Sciatic nerve (tissue), 2 donors: ENCODE measurements at regions not wholly inside any gene's neighbourhood (a gene's known extent, or its start where the extent isn't known, plus 50 kb on each side); places are given as distances from the start of the nearest gene placed in this dataset.
"Not testable (repeated sequence)": the region's sequence is repeated elsewhere in the genome, so short reads cannot be mapped to it uniquely, and the experiment has no call there.

Experiments used
- ATAC-seq: fragments of 200-7000 bp; cut with Tn5 transposase; one replicate; pipeline ENCODE4 v1.9.1; 2020; ENCODE audit warnings: mild to moderate bottlenecking, moderate library complexity
- DNase-seq: peaks from one replicate; pipeline ENCODE4 v3.0.0-alpha.2; 2020; ENCODE audit warnings: low spot score
- intact Hi-C: fragments of 100-400 bp; cut with DNase I; formaldehyde crosslinking; loops from one replicate; pipeline ENCODE4 v1.14.2; 2022
- donor health status: DM: no; HTN: no; CAD: no.
- donor health status: DM: no; HTN: no; CAD: no.

GRCh38 chr2:13779996-13780395 is 852.5 kb upstream of the LRATD1 start:
- no peak for DNase-seq
- intact Hi-C loops, result no loop called here
- ATAC-seq, result no peak

DNA sequence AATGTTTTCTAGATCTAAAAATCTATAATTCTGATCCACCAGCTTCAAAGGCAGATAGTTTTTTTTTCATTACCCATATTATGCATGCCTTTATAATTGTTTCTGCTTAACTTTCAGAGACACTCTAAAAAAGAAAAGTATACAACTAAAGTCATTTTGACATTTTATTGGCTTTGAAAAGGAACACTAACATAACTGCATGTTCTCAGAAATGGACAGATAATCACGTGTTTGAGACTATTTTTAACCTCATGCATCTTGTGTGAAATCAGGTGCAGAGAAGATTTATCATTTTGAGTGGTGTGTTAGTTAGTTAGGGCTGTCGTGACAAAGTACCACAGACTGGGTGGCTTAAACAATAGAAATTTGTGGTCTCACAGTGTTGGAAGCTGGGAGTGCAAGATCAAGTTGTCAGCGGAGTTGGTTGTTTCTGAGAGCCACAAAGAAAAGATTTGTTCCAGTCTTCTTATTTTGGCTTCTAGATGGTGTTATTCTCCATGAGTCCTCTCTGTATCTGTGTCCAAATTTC is 841.4 kb upstream of the LRATD1 start:
- intact Hi-C loops, result no loop called here
- ATAC-seq, result no peak
- DNase-seq, result no peak

DNA sequence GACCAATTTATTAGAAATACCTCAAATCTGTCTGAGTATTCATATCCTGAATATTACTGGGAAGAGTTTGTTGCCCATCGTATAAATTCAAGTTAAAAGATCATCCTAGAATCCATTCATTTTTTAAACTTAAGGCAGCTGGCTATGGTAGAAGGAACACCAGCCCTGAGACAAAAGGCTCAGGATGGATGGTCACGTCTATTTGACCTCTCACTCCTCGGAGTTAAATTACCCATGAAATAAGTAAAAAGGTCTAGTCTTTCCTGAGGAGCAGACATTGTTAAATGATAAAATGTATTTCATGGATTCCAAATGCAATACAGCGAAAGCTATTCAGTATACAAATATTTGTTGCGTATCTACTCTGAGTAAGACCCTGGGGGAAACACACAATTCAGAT is 826.0 kb upstream of the LRATD1 start:
- DNase-seq (no peak), ATAC-seq (no peak)
- intact Hi-C loops, result no loop called here

- DNase-seq, result no peak
- intact Hi-C loops, result no loop called here
- ATAC-seq, result no peak
Measured at GRCh38 chr2:13813236-13813635, 819.3 kb upstream of the LRATD1 start.

DNA sequence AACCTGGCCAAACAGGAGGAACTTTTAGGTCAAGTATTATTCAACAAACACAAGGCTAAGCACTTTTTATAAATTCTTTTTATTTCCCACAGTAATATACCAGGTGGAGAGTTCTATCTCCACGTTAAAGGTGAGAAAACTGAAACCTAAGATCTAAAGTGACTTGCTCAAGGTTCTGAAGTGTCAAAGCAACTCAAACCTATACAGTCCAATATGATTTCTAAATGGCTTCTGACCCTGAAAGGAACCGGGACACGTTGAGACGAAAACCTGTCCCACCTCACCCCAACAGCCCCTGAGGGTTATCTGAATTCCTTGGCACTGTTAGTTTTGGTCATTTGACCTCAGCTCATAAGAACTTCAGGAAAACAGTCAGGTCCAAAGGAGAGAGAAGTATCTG is 814.5 kb upstream of the LRATD1 start:
- no peak for DNase-seq
- intact Hi-C loops, result no loop called here
- no peak for ATAC-seq

DNA sequence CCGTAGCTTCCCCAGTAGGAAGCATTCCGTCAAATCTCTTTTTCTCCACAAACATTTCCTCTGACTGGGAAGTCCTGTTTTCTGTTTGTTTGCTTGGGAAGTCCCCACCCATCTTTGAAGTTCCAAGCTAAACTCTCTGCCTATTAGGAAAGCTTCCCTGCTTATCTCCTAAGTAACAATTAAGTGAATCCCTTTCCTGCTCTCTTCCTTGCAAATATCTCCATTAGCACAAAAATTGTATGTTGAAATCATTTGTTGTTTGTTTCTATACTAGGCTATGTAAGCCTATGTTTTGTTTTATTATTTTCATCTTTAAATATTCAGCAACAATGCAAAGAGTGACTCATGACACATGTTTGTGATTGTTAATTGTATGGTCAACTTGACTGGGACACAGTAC is 812.6 kb upstream of the LRATD1 start:
- intact Hi-C loops, result no loop called here
- ATAC-seq (no peak), DNase-seq (no peak)

- no peak for ATAC-seq
- intact Hi-C loops, result no loop called here
Measured at GRCh38 chr2:13821255-13821880, 811.1 kb upstream of the LRATD1 start.

GRCh38 chr2:13822365-13822764 is 810.2 kb upstream of the LRATD1 start:
- ATAC-seq (no peak), DNase-seq (no peak)
- intact Hi-C loops, result no loop called here

More at GRCh38 chr2:13821255-13821880, 811.1 kb upstream of the LRATD1 start:
- DNase-seq, result no peak

GRCh38 chr2:13826314-13826853 is 806.1 kb upstream of the LRATD1 start:
- intact Hi-C loops, result no loop called here
- DNase-seq (no peak), ATAC-seq (no peak)

DNA sequence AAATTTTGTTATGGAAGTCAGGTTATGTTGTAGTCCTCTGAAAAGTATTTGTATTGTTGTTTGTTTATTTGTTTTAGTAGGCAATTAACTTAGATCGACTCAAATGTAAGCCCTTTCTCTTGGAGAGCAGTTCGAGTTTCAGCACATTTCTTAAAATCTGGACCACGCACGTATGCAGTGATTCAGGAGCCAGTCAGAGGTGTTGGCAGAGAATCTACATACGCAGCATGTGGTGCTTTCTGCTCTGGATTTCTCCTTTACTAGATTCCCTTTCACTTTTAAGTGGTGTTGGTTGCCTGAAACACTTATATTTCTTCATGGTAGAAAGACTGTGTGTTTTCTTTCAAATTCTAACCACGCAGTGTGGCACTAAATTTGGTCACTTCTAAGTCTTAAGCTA is 773.9 kb upstream of the LRATD1 start:
- intact Hi-C loops, result no loop called here
- DNase-seq, result no peak

DNA sequence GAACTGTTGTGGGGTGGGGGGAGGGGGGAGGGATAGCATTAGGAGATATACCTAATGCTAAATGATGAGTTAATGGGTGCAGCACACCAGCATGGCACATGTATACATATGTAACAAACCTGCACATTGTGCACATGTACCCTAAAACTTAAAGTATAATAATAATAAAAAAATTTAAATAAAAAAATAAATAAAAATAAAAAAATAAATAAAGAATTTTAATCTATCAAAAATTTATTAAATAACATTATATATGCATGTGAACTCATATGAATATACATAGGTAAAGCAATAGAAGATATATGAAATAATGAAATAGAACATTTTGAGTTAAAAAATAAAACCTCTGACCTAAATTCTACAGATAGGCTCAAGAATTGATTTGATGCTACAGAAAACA is 764.2 kb upstream of the LRATD1 start:
- intact Hi-C loops, ATAC-seq, DNase-seq: not testable (repeated sequence)

More for the DNA sequence above, 773.9 kb upstream of the LRATD1 start:
- no peak for ATAC-seq

DNA sequence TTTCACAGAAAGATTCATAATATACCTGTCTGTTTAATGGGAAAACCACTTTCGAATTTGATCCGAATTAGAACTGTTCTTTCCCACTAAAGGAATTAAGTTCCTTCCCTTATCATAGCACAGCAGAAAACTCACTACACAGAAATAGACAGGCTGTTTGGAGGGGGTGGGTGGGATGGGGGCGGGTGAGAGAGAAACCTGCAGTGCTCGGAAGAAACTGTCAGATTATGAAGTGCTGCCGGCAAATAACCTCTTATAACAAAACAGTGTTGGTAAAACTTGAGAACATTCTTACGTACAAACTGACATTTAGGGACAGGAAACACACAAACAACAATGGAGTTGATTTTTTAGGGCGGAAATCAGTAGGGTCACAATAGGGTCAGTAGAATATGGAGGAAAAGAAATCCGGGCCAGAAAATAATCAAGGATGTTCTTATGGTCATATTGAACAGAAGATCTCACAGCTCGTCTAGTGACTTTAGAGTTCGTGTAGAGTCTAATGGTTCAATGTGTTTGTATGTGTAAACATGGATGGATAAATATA is 756.0 kb upstream of the LRATD1 start:
- intact Hi-C loops, result no loop called here
- no peak for DNase-seq
- ATAC-seq, result no peak

GRCh38 chr2:13877571-13877970 is 754.9 kb upstream of the LRATD1 start:
- no peak for DNase-seq
- intact Hi-C loops, result no loop called here
- ATAC-seq, result no peak

GRCh38 chr2:13884291-13884976 is 748.1 kb upstream of the LRATD1 start:
- intact Hi-C loops, result no loop called here
- DNase-seq (no peak), ATAC-seq (no peak)

- intact Hi-C loops, result no loop called here
- ATAC-seq, result no peak
- DNase-seq, result no peak
Measured at GRCh38 chr2:13901526-13901925, 731.0 kb upstream of the LRATD1 start.

GRCh38 chr2:13905831-13906230 is 726.7 kb upstream of the LRATD1 start:
- intact Hi-C loops, result no loop called here
- ATAC-seq, result no peak
- DNase-seq, result no peak

GRCh38 chr2:13916066-13916465 is 716.5 kb upstream of the LRATD1 start:
- DNase-seq, result no peak
- intact Hi-C loops, result no loop called here
- ATAC-seq, result no peak

DNA sequence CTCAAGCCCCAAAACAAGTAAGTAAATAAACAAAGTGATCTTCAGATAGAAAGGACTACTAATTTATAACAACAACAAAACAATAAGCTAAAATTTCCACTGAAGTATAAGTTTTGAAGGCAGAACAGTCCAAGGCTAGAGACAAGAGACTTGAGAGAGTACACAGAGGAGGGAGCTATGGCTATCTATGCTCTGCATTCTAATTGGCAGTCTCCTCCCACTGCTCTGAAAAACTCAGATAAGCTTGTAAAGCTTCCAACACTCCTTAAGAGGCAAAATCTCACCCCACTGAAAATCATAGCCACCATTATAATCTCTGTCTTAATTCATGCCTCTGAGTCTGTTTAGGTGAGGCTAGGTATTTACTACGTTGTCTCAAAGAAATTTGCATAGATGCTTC is 714.6 kb upstream of the LRATD1 start:
- intact Hi-C loops, result no loop called here
- ATAC-seq, result no peak
- no peak for DNase-seq

DNA sequence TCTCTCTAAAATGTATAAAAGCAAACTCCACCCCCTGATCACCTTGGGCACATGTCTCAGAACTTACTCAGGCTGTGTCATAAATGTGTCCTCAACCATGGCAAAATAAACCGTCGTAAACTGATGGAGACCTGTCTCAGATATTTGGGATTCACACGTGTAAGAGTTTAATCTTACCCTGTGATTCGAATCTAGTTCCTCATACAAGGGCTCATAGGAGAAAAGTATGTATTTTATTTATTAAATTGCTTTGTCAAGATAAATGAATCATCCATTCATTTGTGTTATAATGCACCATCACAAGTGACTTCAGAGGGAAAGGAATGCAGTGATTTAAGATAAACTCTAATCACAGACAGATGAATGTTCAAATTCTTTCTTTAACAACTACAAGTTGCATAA is 712.5 kb upstream of the LRATD1 start:
- intact Hi-C loops, result no loop called here
- ATAC-seq, result no peak
- no peak for DNase-seq

DNA sequence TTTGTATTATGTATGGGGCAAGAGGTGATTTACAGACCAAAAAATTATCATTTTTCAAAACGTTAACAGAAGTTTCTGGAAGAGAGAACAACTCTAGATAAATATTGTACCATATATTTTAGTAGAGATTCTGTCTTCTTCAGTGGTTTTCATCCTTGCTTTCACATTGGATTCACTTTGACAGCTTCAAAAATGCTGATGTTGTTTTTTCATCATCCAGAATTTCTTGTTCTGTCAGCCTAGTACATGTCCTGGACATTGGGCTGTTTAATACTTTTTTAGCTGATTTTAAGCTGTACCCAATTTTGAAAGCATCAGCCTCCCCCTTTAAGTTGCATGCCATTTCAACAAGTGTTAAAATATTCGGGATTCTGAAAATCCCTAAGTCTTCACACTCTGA is 711.3 kb upstream of the LRATD1 start:
- ATAC-seq, result no peak
- no peak for DNase-seq
- intact Hi-C loops, result no loop called here
